ENCODE measurements at regions not wholly inside any gene's neighbourhood (a gene's known extent, or its start where the extent isn't known, plus 50 kb on each side); places are given as distances from the start of the nearest gene placed in this dataset.

DNA sequence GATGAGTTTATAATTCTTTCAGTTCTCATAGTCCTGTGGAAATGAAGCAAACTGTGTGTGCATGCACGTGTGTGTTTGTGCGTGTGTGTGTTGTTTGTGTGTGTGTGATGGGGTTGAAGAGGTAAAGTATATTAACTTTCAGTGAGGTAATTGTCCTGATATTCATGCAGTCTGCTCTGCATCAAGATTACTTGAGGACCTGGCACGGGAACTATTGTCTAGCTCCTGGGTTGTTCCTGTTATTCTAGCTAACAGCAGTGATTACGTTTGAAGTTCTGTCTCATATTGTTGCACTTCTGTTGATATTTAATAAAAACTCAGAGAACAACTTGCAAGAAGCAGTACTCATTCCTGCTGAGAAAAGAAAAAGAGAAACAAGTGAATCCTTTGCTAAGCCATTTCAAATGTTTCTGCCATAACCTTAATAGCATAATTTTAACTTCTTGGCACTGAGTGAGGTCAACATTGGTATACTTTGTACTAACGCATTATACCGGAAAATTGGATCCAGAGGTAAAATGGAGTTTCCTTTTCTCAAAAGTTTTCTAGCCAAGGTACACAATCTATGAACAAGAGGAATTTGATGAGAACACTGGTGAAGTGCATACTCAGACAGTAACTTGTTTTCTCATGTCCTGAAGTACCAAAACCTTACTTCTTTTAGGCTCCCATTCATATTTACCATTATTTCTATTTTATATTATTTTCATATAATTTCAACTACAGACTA lies 113.2 kb downstream of the SPCS3 start:
- H3K27ac ChIP-seq: no peak overlapping the region
- TF ChIP-seq, protein P1, sequence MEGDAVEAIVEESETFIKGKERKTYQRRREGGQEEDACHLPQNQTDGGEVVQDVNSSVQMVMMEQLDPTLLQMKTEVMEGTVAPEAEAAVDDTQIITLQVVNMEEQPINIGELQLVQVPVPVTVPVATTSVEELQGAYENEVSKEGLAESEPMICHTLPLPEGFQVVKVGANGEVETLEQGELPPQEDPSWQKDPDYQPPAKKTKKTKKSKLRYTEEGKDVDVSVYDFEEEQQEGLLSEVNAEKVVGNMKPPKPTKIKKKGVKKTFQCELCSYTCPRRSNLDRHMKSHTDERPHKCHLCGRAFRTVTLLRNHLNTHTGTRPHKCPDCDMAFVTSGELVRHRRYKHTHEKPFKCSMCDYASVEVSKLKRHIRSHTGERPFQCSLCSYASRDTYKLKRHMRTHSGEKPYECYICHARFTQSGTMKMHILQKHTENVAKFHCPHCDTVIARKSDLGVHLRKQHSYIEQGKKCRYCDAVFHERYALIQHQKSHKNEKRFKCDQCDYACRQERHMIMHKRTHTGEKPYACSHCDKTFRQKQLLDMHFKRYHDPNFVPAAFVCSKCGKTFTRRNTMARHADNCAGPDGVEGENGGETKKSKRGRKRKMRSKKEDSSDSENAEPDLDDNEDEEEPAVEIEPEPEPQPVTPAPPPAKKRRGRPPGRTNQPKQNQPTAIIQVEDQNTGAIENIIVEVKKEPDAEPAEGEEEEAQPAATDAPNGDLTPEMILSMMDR (IDR thresholded peaks at IDR 0.05): no peak
- no peak for TF ChIP-seq ZFX (IDR thresholded peaks at IDR 0.05; ENCODE audit: borderline replicate concordance)

DNA sequence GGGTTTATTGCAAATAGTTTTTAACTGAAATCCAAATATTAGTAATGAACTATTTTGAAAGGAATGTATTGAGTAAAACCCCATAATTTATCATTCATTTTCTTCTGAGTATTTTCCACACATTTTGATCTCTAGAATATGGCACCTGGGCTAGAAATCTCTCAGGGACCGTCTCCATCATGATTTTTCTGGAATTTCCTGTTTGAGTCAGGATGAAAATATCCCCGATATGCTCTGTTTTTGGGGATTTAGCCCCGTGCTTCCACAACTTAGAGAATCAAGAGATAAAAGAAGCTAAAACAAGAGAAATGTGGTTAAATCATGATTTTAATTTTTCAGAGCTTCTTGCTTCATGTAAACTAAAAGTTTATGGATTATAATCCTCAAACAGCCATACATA lies 114.2 kb downstream of the SPCS3 start:
- no peak overlapping the region for H3K27ac ChIP-seq
- TF ChIP-seq, protein P1 (IDR thresholded peaks at IDR 0.05): no peak
- TF ChIP-seq ZFX (IDR thresholded peaks at IDR 0.05; ENCODE audit: borderline replicate concordance): no peak

DNA sequence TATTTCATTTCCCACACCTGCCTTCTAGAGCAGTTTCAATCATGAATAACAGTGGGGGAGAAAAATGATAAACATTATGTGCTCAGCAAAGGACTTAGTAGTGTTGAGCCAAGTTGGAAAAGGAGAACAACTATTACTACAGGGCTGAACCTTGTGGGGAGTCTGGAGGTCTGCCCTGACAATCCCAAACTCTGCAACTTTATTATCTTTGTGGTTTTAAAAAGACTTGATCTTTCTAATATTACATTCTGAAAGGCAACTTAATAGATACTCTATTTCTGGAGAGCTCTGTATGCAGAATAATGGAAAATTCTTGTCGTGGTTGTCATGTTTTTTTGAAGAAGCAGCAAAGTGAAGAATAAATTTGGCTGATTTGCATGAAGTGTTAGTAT lies 116.1 kb downstream of the SPCS3 start:
- no peak overlapping the region for H3K27ac ChIP-seq
- TF ChIP-seq, protein P1 (IDR thresholded peaks at IDR 0.05): no peak
- TF ChIP-seq ZFX (IDR thresholded peaks at IDR 0.05; ENCODE audit: borderline replicate concordance): no peak

DNA sequence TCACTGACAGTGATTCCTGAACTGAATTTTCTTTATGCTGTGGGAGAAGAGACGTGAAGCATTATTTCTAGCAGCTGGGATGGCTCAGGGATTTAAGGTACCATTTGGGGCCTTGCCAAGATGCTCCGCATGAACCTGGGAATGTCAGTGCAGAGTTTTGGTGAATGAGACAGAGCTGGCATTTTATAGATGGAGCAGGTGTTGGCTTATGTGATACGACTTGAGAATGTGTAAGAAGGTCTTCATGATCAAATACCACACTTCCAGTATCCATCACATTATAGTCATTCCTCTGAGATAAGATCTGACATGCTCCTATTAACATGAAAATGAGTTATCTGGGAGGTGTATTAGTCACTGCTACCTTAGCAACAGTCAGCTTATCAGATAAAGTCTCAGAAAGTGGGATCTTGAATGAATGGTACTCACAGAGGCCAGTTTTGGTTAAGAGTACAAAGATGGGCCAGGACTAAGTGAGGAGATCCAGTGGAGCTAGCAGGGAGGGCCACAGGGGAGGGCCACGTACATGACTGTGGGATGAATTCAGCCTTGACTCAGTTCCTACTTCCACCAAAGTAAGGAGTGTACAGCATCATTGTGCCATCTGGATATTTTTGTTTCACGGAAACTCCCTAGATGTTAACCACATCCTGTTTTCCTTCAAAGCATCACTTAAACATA lies 116.7 kb downstream of the SPCS3 start:
- no peak overlapping the region for H3K27ac ChIP-seq

DNA sequence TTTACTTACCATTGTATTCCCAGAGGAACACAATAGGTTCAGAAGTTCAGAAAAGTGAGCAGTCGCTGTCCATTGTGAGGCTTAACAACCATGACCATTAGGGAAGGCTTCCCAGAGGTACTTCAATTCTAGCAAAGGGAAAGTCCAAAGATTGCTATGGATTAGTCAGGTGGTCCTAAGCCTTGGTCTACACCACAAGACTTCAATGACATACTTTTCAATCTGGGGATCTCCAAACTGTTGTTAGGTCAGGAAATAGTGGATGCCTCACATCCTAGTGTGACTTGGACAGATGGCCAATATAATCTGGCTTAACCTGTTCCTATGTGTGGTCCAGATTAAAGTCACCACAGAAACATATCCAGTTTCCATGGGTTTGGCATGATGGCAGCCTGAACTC lies 118.0 kb downstream of the SPCS3 start:
- TF ChIP-seq ZFX (IDR thresholded peaks at IDR 0.05; ENCODE audit: borderline replicate concordance): no peak
- TF ChIP-seq, protein P1 (IDR thresholded peaks at IDR 0.05): no peak
- no peak overlapping the region for H3K27ac ChIP-seq

More for the DNA sequence above, 116.7 kb downstream of the SPCS3 start:
- no peak for TF ChIP-seq ZFX (IDR thresholded peaks at IDR 0.05; ENCODE audit: borderline replicate concordance)
- TF ChIP-seq, protein P1 (IDR thresholded peaks at IDR 0.05): no peak

DNA sequence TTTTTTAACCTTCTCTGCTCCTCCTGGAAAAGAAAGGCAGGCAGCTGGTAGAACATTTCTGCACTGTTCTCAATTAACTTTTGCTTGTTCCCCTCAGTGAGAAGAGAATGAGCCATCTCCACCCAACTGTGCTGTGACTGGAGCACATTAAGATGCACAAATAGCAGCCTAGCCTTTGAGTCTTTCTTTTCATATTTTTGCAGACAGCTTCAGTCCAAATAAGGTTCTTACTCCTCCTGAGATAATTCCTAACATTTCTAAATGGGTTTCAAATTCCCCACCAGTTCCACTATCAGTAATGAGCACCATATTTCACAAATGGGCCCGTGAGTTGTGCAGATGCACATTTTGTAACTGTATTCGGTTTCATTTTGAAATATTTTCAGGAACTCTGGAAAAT lies 118.6 kb downstream of the SPCS3 start:
- no peak overlapping the region for H3K27ac ChIP-seq
- TF ChIP-seq ZFX (IDR thresholded peaks at IDR 0.05; ENCODE audit: borderline replicate concordance): no peak
- TF ChIP-seq, protein P1 (IDR thresholded peaks at IDR 0.05): no peak

DNA sequence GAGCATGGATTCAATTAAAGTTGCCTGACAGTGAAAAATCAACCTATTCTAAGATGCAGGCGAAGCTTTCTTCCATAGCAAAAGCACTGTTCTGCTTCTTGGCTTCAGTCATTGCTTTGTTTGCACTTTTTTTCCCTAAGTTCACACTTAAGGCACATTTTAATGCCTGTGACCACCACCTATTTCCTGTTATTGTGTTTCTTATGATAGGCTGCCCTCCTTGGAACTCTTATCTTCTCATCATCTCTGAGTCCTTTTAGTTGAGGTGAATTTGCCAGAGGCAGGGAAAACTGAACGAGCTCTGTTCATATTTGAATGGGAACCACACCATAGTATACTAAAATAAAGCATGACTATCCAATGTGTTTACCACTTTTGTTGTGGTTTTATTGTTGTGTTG lies 119.8 kb downstream of the SPCS3 start:
- no peak overlapping the region for H3K27ac ChIP-seq

More for the DNA sequence above, 119.8 kb downstream of the SPCS3 start:
- TF ChIP-seq, protein P1 (IDR thresholded peaks at IDR 0.05): no peak
- TF ChIP-seq ZFX (IDR thresholded peaks at IDR 0.05; ENCODE audit: borderline replicate concordance): no peak
